ENCODE measurements at regions not wholly inside any gene's neighbourhood (a gene's known extent, or its start where the extent isn't known, plus 50 kb on each side); places are given as distances from the start of the nearest gene placed in this dataset.
A peak's percentile ranks its signal among the peaks of the same experiment; 100 is the strongest.
"Not testable (repeated sequence)": the region's sequence is repeated elsewhere in the genome, so short reads cannot be mapped to it uniquely, and the experiment has no call there.

GRCh38 chr1:121538943-121539575, 354.3 kb downstream of the SRGAP2C start:
- H4K20me1 ChIP-seq (ENCODE audit: insufficient read depth, low read length, poor library complexity, severe bottlenecking), result no peaks in the 10 kb centered on the region
- TF ChIP-seq CTCF (conservative IDR thresholded peaks at IDR 0.05; ENCODE audit: low read length) (no peak), EZH2phosphoT487 (IDR thresholded peaks at IDR 0.05; ENCODE audit: borderline replicate concordance) (no peak)
- no peaks in the 10 kb centered on the region for H3K4me1 ChIP-seq (ENCODE audit: insufficient read depth, low read length, poor library complexity, severe bottlenecking)
- no peak overlapping the region for H3K9ac ChIP-seq (ENCODE audit: low read depth, low read length, poor library complexity, severe bottlenecking)
- no peaks in the 10 kb centered on the region for H3K9me2 ChIP-seq (replicated peaks; ENCODE audit: low read depth, low read length)
- H2AFZ ChIP-seq (ENCODE audit: low read length), result no peak overlapping the region
- no peaks in the 10 kb centered on the region for H3K79me2 ChIP-seq (ENCODE audit: insufficient read depth, low read length)
- H3K9me3 ChIP-seq (ENCODE audit: insufficient read depth, low read depth, low read length), result no peaks in the 10 kb centered on the region
- no peaks in the 10 kb centered on the region for H3K27me3 ChIP-seq (ENCODE audit: insufficient read depth, low read length, poor library complexity, severe bottlenecking)
- H3K36me3 ChIP-seq (ENCODE audit: insufficient read depth, low read length), result no peaks in the 10 kb centered on the region
- no peak overlapping the region for H3K4me3 ChIP-seq (ENCODE audit: low read length, poor library complexity, severe bottlenecking)
- no peaks in the 10 kb centered on the region for H3F3A ChIP-seq (ENCODE audit: low read depth)
- H3K4me2 ChIP-seq (ENCODE audit: low read depth, low read length, poor library complexity, severe bottlenecking), result no peak overlapping the region

GRCh38 chr1:121543988-121544387, 359.2 kb downstream of the SRGAP2C start:
- H3K9me2 ChIP-seq (replicated peaks; ENCODE audit: low read depth, low read length); H2AFZ ChIP-seq (ENCODE audit: low read length); H3K36me3 ChIP-seq (ENCODE audit: insufficient read depth, low read length); H3K4me2 ChIP-seq (ENCODE audit: low read depth, low read length, poor library complexity, severe bottlenecking); H3K4me3 ChIP-seq (ENCODE audit: low read length, poor library complexity, severe bottlenecking); H3K9me3 ChIP-seq (ENCODE audit: insufficient read depth, low read depth, low read length); H4K20me1 ChIP-seq (ENCODE audit: insufficient read depth, low read length, poor library complexity, severe bottlenecking); H3K27me3 ChIP-seq (ENCODE audit: insufficient read depth, low read length, poor library complexity, severe bottlenecking); H3F3A ChIP-seq (ENCODE audit: low read depth); H3K79me2 ChIP-seq (ENCODE audit: insufficient read depth, low read length): not testable (repeated sequence)
- H3K4me1 ChIP-seq (ENCODE audit: insufficient read depth, low read length, poor library complexity, severe bottlenecking), result peaks cover 18% of the 10 kb centered on the region
- peak overlapping the region; percentile 11 for H3K9ac ChIP-seq (ENCODE audit: low read depth, low read length, poor library complexity, severe bottlenecking)

DNA sequence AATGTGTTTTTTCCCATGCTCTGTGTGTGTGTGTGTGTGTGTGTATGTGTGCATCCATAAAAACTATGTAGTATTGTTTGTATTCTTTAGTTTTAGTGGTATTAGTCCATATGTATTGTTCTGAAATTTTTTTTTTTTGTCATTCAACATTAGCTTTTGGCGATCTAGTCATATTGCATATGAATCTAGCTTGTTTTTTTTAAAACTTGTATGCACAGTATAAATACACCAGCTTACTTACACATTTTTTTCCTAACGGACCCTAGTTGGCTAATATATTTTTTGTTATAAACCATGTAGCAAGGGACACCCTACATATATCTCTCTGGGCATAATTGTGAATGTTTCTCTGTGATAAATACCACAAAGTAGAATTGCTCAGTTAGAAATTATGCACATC, 359.7 kb downstream of the SRGAP2C start:
- H3K9me3 ChIP-seq (ENCODE audit: insufficient read depth, low read depth, low read length), result no peaks in the 10 kb centered on the region
- no peaks in the 10 kb centered on the region for H3K36me3 ChIP-seq (ENCODE audit: insufficient read depth, low read length)
- peak overlapping the region; percentile 11 for H3K9ac ChIP-seq (ENCODE audit: low read depth, low read length, poor library complexity, severe bottlenecking)
- H3K4me1 ChIP-seq (ENCODE audit: insufficient read depth, low read length, poor library complexity, severe bottlenecking), result peaks cover 18% of the 10 kb centered on the region
- no peak overlapping the region for H3K4me3 ChIP-seq (ENCODE audit: low read length, poor library complexity, severe bottlenecking)
- H3K9me2 ChIP-seq (replicated peaks; ENCODE audit: low read depth, low read length), result no peaks in the 10 kb centered on the region
- peaks cover 5% of the 10 kb centered on the region; the same call in 1 of the 2 replicates for H3F3A ChIP-seq (ENCODE audit: low read depth)
- no peaks in the 10 kb centered on the region for H4K20me1 ChIP-seq (ENCODE audit: insufficient read depth, low read length, poor library complexity, severe bottlenecking)
- H3K4me2 ChIP-seq (ENCODE audit: low read depth, low read length, poor library complexity, severe bottlenecking), result no peak overlapping the region
- H3K79me2 ChIP-seq (ENCODE audit: insufficient read depth, low read length), result no peaks in the 10 kb centered on the region
- H3K27me3 ChIP-seq (ENCODE audit: insufficient read depth, low read length, poor library complexity, severe bottlenecking), result no peaks in the 10 kb centered on the region
- no peak for TF ChIP-seq EZH2phosphoT487 (IDR thresholded peaks at IDR 0.05; ENCODE audit: borderline replicate concordance)
- TF ChIP-seq CTCF (conservative IDR thresholded peaks at IDR 0.05; ENCODE audit: low read length), result no peak
- no peak overlapping the region for H2AFZ ChIP-seq (ENCODE audit: low read length)

- not testable (repeated sequence) for H4K20me1 ChIP-seq (ENCODE audit: insufficient read depth, low read length, poor library complexity, severe bottlenecking); H3K27me3 ChIP-seq (ENCODE audit: insufficient read depth, low read length, poor library complexity, severe bottlenecking); H3F3A ChIP-seq (ENCODE audit: low read depth); H3K9me3 ChIP-seq (ENCODE audit: insufficient read depth, low read depth, low read length); H3K79me2 ChIP-seq (ENCODE audit: insufficient read depth, low read length); H3K4me2 ChIP-seq (ENCODE audit: low read depth, low read length, poor library complexity, severe bottlenecking); H3K36me3 ChIP-seq (ENCODE audit: insufficient read depth, low read length); H3K9me2 ChIP-seq (replicated peaks; ENCODE audit: low read depth, low read length); H3K4me3 ChIP-seq (ENCODE audit: low read length, poor library complexity, severe bottlenecking); H3K9ac ChIP-seq (ENCODE audit: low read depth, low read length, poor library complexity, severe bottlenecking); H2AFZ ChIP-seq (ENCODE audit: low read length)
- peaks cover 21% of the 10 kb centered on the region for H3K4me1 ChIP-seq (ENCODE audit: insufficient read depth, low read length, poor library complexity, severe bottlenecking)
Observed at GRCh38 chr1:121545899-121546298, 361.1 kb downstream of the SRGAP2C start.

All from Loucy (cell line).